Fibroblast of the aortic adventitia (primary cell): ENCODE measurements at regions not wholly inside any gene's neighbourhood (a gene's known extent, or its start where the extent isn't known, plus 50 kb on each side); places are given as distances from the start of the nearest gene placed in this dataset.

Experiments used
- DNase-seq: peaks from one replicate; pipeline ENCODE4 v3.0.0-alpha.2; 2010; ENCODE audit warnings: low read depth
- H3K4me3 ChIP-seq: 2 replicates; pipeline ENCODE4 v1.5.1; 2011; ENCODE audit warnings: low read depth, mild to moderate bottlenecking, control low read depth, low read length, moderate library complexity
- TF ChIP-seq, protein P1 (sequence below): IDR thresholded peaks from 2 replicates; pipeline ENCODE4 v1.5.1; 2011; ENCODE audit warnings: mild to moderate bottlenecking, low read length, control low read depth, inconsistent platforms; ENCODE audit not compliant: insufficient read depth

DNA sequence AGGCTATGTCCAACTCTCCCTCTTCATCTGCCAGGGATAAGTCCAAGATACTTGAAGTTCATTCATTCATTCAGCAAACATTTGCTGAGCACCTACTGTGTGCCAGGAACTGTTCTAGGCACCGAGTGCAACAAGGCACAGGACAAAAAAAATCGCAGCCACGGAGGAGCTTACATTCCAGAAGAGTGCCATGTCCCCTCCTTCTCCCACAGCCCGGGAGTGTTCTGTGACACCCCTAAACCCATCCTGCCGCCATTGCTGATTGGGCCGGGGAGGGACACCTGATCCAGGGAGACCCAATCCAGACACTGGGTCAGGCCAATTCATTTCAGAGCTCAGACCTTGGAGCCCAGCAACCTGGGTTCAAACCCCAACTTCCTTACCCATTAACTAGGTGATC is 58.1 kb upstream of the NEURL1B start:
- DNase-seq = no peak
- H3K4me3 ChIP-seq = no peak overlapping the region
- TF ChIP-seq, protein P1, sequence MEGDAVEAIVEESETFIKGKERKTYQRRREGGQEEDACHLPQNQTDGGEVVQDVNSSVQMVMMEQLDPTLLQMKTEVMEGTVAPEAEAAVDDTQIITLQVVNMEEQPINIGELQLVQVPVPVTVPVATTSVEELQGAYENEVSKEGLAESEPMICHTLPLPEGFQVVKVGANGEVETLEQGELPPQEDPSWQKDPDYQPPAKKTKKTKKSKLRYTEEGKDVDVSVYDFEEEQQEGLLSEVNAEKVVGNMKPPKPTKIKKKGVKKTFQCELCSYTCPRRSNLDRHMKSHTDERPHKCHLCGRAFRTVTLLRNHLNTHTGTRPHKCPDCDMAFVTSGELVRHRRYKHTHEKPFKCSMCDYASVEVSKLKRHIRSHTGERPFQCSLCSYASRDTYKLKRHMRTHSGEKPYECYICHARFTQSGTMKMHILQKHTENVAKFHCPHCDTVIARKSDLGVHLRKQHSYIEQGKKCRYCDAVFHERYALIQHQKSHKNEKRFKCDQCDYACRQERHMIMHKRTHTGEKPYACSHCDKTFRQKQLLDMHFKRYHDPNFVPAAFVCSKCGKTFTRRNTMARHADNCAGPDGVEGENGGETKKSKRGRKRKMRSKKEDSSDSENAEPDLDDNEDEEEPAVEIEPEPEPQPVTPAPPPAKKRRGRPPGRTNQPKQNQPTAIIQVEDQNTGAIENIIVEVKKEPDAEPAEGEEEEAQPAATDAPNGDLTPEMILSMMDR = no peak

DNA sequence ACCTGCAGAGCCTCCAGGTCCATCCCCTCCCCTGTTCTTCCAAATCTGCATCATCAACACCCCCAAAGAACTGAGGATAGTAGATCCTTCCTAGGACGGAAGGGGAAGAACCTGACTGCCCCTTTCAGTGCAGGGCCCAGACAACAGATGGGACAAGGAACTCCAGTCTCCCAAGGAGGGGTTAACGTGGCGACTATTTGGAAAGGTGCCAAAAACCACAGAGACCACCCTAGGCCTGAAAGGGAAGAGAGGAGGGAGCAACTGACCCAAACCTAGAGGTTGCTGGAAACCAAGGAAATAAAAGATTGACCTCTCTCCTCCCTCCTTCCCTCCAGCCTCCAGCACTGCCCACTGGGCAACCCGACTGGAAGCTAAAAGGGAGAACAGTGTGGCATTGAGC is 59.7 kb upstream of the NEURL1B start:
- no peak for DNase-seq
- H3K4me3 ChIP-seq = no peak overlapping the region

GRCh38 chr5:172579403-172579990 is 61.6 kb upstream of the NEURL1B start:
- TF ChIP-seq, protein P1 = no peak
- DNase-seq = no peak
- H3K4me3 ChIP-seq = no peak overlapping the region

More for the DNA sequence above, 59.7 kb upstream of the NEURL1B start:
- TF ChIP-seq, protein P1 = no peak

- TF ChIP-seq, protein P1 = no peak
- DNase-seq = no peak
- no peak overlapping the region for H3K4me3 ChIP-seq
Observed at GRCh38 chr5:172577267-172577909, 63.7 kb upstream of the NEURL1B start.

DNA sequence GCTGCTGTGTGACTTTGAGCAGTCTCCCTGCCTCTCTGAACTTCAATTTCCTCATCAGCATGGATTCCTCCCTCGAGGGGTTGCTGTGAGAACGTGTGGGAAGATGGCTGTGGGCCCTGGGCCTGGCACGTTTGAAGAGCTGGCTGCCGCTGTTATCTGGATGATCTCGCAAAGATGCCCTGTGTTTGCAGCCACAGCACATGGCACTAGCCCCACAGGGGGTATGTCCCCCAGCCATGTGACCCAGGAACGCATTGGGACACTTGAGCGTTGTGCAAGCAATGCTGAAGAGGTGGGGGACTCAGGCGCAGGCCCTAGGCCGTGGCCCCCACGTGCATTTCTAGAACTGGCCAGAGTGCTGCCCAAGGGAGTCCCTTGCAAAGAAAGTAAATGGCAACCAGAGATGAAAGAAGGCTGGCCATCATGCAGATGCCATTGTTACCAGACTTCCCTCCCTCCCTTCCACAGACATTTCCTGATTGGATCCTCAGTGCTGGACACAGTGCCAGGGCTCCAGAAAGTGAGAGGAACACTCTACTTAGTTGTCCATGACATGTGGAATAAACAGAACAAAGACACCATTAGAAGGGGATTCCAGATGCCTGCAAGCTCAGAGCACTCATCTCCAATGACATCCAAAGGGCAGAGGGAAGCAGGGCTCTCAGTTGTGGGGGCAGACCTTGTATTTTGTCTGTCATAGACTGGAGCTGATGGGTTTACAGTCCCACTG is 65.1 kb upstream of the NEURL1B start:
- no peak overlapping the region for H3K4me3 ChIP-seq
- no peak for DNase-seq
- TF ChIP-seq, protein P1 = no peak

- DNase-seq = no peak
- TF ChIP-seq, protein P1 = no peak
- H3K4me3 ChIP-seq = no peak overlapping the region
Observed at GRCh38 chr5:172575416-172575815, 65.6 kb upstream of the NEURL1B start.
